Endodermal cell (in vitro differentiated cells): ENCODE measurements at regions not wholly inside any gene's neighbourhood (a gene's known extent, or its start where the extent isn't known, plus 50 kb on each side); places are given as distances from the start of the nearest gene placed in this dataset.

Source experiments
- DNase-seq: peaks from one replicate; pipeline ENCODE4 v3.0.0-alpha.2; 2017
- H3K27ac ChIP-seq: 2 replicates; pipeline ENCODE4 v1.5.1; 2013; ENCODE audit warnings: mild to moderate bottlenecking, low read depth, low read length, moderate library complexity
- H3K27me3 ChIP-seq: 2 replicates; pipeline ENCODE4 v1.6.1; 2013; ENCODE audit warnings: mild to moderate bottlenecking, low read length, moderate library complexity; ENCODE audit not compliant: insufficient read depth, control insufficient read depth, poor library complexity, severe bottlenecking
- H3K36me3 ChIP-seq: 2 replicates; pipeline ENCODE4 v1.7.0; 2013; ENCODE audit warnings: mild to moderate bottlenecking, low read length, moderate library complexity; ENCODE audit not compliant: control insufficient read depth, insufficient read depth
- H3K4me1 ChIP-seq: one replicate; pipeline ENCODE4 v1.7.0; 2013; ENCODE audit warnings: low read length; ENCODE audit not compliant: control insufficient read depth, insufficient read depth
- H3K4me3 ChIP-seq: 2 replicates; pipeline ENCODE4 v1.5.1; 2013; ENCODE audit warnings: mild to moderate bottlenecking, low read length, moderate library complexity
- H3K9ac ChIP-seq: 2 replicates; pipeline ENCODE4 v1.6.1; 2013; ENCODE audit warnings: mild to moderate bottlenecking, low read length, moderate library complexity; ENCODE audit not compliant: poor library complexity, severe bottlenecking; ENCODE audit errors: extremely low read depth
- H3K9me3 ChIP-seq: 2 replicates; pipeline ENCODE4 v1.6.1; 2013; ENCODE audit warnings: mild to moderate bottlenecking, low read length, moderate library complexity; ENCODE audit not compliant: control insufficient read depth
- H3K27ac Mint-ChIP-seq: 2 replicates; pipeline ENCODE4 v1.8.0; 2020; ENCODE audit warnings: mixed read lengths
- H3K27me3 Mint-ChIP-seq: 2 replicates; pipeline ENCODE4 v1.8.0; 2021; ENCODE audit warnings: mild to moderate bottlenecking, mixed read lengths; ENCODE audit not compliant: insufficient read depth
- H3K36me3 Mint-ChIP-seq: 2 replicates; pipeline ENCODE4 v1.8.0; 2020; ENCODE audit warnings: low read depth, mixed read lengths
- H3K4me1 Mint-ChIP-seq: 2 replicates; pipeline ENCODE4 v1.8.0; 2020; ENCODE audit warnings: mixed read lengths
- H3K4me3 Mint-ChIP-seq: 2 replicates; pipeline ENCODE4 v1.8.0; 2020; ENCODE audit warnings: mild to moderate bottlenecking, moderate library complexity, mixed read lengths
- H3K9me3 Mint-ChIP-seq: 2 replicates; pipeline ENCODE4 v1.8.0; 2020; ENCODE audit warnings: mild to moderate bottlenecking, mixed read lengths
- CTCF ChIP-seq: fragments of 200-600 bp; sonication (generic); conservative IDR thresholded peaks from 2 replicates; pipeline ENCODE4 v1.5.0; 2021; ENCODE audit warnings: antibody characterized with exemption, mild to moderate bottlenecking
- WGBS, 2 experiments: methylation state at CpG; one replicate each; pipeline versions ENCODE4 v1.1.5 to v1.1.7; 2013; ENCODE audit warnings: missing lambda C conversion rate in 2 of 2, mixed read lengths in 1 of 2; ENCODE audit not compliant: insufficient coverage in 1 of 2, insufficient read length in 1 of 2; 5-methylcytosine and 5-hydroxymethylcytosine counted together

- H3K36me3 ChIP-seq, result no peaks in the 10 kb centered on the region
- Mint-ChIP-seq H3K4me1 (peaks cover 9% of the 10 kb centered on the region), H3K27ac (no peak overlapping the region), H3K36me3 (no peaks in the 10 kb centered on the region), H3K27me3 (no peaks in the 10 kb centered on the region), H3K4me3 (no peak overlapping the region), H3K9me3 (peaks cover 22% of the 10 kb centered on the region)
- no peak overlapping the region for H3K27ac ChIP-seq
- H3K27me3 ChIP-seq, result no peaks in the 10 kb centered on the region
- TF ChIP-seq CTCF, result peak; percentile 92
- WGBS, 2 experiments, result 0% methylated on average over 1 of the region's 1 CpG; no CpG with 5 or more reads in 1 of the 2 experiments
- DNase-seq, result peak; percentile 77
- no peaks in the 10 kb centered on the region for H3K4me1 ChIP-seq
- peaks cover 11% of the 10 kb centered on the region for H3K9me3 ChIP-seq
- no peak overlapping the region for H3K4me3 ChIP-seq
- no peak overlapping the region for H3K9ac ChIP-seq
Observed at GRCh38 chr10:84783386-84783785, 455.0 kb downstream of the CCSER2 start.

- Mint-ChIP-seq H3K4me3 (no peak overlapping the region), H3K4me1 (peaks cover 9% of the 10 kb centered on the region), H3K36me3 (no peaks in the 10 kb centered on the region), H3K27ac (no peak overlapping the region), H3K9me3 (peaks cover 18% of the 10 kb centered on the region), H3K27me3 (no peaks in the 10 kb centered on the region)
- Histone ChIP-seq H3K27me3 (no peaks in the 10 kb centered on the region), H3K9ac (no peak overlapping the region), H3K4me3 (no peak overlapping the region), H3K36me3 (no peaks in the 10 kb centered on the region), H3K9me3 (peaks cover 11% of the 10 kb centered on the region), H3K27ac (no peak overlapping the region), H3K4me1 (no peaks in the 10 kb centered on the region)
- no peak for DNase-seq
- no peak for TF ChIP-seq CTCF
Observed at GRCh38 chr10:84783909-84784308, 455.5 kb downstream of the CCSER2 start.

GRCh38 chr10:84784749-84785148 is 456.4 kb downstream of the CCSER2 start:
- no peak for TF ChIP-seq CTCF
- H3K27ac ChIP-seq, result no peak overlapping the region
- no peak overlapping the region for H3K9ac ChIP-seq
- H3K4me3 ChIP-seq, result no peak overlapping the region
- no peaks in the 10 kb centered on the region for H3K36me3 ChIP-seq
- no peaks in the 10 kb centered on the region for H3K27me3 ChIP-seq
- H3K27ac Mint-ChIP-seq, result no peak overlapping the region
- no peak overlapping the region for H3K4me3 Mint-ChIP-seq
- H3K9me3 Mint-ChIP-seq, result peaks cover 10% of the 10 kb centered on the region
- H3K9me3 ChIP-seq, result peaks cover 7% of the 10 kb centered on the region
- H3K4me1 ChIP-seq, result no peaks in the 10 kb centered on the region
- no peaks in the 10 kb centered on the region for H3K36me3 Mint-ChIP-seq
- H3K4me1 Mint-ChIP-seq, result peaks cover 9% of the 10 kb centered on the region
- no peaks in the 10 kb centered on the region for H3K27me3 Mint-ChIP-seq
- no peak for DNase-seq
